LNCaP clone FGC (cell line): ENCODE measurements at regions not wholly inside any gene's neighbourhood (a gene's known extent, or its start where the extent isn't known, plus 50 kb on each side); places are given as distances from the start of the nearest gene placed in this dataset.

Experiments used
- DNase-seq: peaks from one replicate; pipeline ENCODE4 v3.0.0-alpha.2; 2011; ENCODE audit warnings: low read depth
- H3K4me3 ChIP-seq: 2 replicates; pipeline ENCODE4 v1.5.1; 2011; ENCODE audit warnings: mild to moderate bottlenecking, low read depth, low read length, control low read depth
- TF ChIP-seq, protein P1 (sequence below): IDR thresholded peaks from 2 replicates; pipeline ENCODE4 v1.5.1; 2012; ENCODE audit warnings: mild to moderate bottlenecking; ENCODE audit not compliant: control insufficient read depth, insufficient read depth; ENCODE audit errors: extremely low read depth

DNA sequence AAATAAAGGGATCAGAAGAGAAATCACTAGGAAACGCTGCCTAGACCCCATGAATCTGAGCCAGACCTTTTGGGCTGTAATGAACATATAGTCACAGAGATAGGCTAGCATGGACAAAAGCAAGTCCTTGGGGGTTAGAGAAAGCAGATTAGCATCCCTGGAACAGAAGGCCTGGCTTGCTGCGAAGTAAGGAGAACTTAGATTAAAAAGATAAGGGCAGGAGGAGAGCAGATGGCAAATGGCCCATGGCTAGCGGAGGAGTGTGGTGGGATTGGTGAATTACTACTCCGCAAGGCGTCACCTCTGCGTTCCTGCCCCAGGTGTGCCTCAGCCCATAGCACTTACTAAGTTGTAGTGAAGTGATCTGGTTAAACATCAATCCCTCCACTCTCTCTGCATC lies 92.3 kb upstream of the ZNF438 start:
- TF ChIP-seq, protein P1, sequence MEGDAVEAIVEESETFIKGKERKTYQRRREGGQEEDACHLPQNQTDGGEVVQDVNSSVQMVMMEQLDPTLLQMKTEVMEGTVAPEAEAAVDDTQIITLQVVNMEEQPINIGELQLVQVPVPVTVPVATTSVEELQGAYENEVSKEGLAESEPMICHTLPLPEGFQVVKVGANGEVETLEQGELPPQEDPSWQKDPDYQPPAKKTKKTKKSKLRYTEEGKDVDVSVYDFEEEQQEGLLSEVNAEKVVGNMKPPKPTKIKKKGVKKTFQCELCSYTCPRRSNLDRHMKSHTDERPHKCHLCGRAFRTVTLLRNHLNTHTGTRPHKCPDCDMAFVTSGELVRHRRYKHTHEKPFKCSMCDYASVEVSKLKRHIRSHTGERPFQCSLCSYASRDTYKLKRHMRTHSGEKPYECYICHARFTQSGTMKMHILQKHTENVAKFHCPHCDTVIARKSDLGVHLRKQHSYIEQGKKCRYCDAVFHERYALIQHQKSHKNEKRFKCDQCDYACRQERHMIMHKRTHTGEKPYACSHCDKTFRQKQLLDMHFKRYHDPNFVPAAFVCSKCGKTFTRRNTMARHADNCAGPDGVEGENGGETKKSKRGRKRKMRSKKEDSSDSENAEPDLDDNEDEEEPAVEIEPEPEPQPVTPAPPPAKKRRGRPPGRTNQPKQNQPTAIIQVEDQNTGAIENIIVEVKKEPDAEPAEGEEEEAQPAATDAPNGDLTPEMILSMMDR = no peak
- H3K4me3 ChIP-seq = no peak overlapping the region
- no peak for DNase-seq

DNA sequence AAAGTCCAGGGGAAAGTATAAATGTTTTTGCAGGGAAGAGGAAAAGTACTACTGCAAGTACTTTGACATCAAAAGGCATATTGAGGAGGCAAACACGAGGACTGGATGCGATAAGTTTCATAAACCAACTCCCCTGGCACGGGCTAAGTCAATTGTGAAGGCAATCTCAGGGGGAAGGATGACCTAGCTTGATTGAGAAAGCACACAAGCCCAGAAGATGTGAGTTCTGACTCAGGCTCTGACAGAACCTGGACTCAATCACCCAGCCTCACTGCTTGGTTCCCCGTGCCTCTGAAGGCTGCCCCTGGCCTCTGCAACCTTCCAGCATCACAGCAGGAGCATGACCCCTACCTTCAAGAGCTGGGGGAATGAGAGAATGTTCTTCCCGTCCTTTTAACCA lies 93.2 kb upstream of the ZNF438 start:
- TF ChIP-seq, protein P1 = no peak
- DNase-seq = no peak
- H3K4me3 ChIP-seq = no peak overlapping the region

DNA sequence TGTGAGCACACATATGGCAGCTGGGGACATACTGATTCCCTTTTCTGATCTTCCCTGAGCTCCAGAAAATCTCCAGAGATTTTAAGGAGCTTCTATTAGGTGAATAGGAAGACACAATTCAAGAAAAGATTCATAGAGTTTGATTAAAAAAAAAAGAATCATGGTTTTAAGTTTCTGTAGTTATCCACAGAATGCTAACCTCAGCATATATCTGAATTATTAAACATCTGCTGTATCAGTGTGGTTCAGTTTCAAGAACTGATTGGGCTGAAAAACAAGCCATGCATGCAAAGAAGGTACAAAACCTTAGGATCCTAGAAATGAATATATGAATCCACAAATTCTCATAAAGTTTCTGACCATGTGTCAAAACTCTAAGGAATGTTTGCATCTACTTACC lies 94.1 kb upstream of the ZNF438 start:
- DNase-seq = no peak
- TF ChIP-seq, protein P1 = no peak
- no peak overlapping the region for H3K4me3 ChIP-seq

DNA sequence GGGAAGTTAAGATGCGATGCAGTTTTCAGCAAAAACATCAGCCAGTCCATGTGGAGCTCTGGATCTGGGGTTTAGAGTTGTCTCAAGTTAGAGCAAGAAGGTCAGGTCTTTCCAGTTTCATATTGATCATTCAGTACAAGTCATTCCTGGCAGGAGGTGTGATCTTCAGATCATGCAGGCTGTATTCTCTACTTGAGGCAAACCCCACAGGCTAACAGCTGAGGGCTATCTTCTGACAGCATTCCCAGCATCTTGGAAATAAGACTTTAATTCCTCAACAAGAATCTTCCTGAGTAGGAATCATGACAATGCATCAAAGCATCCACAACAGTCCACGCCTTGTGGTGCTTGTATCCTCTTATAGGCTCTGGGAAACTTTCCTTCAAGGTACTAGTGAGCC lies 94.9 kb upstream of the ZNF438 start:
- H3K4me3 ChIP-seq = no peak overlapping the region
- TF ChIP-seq, protein P1 = no peak
- no peak for DNase-seq

DNA sequence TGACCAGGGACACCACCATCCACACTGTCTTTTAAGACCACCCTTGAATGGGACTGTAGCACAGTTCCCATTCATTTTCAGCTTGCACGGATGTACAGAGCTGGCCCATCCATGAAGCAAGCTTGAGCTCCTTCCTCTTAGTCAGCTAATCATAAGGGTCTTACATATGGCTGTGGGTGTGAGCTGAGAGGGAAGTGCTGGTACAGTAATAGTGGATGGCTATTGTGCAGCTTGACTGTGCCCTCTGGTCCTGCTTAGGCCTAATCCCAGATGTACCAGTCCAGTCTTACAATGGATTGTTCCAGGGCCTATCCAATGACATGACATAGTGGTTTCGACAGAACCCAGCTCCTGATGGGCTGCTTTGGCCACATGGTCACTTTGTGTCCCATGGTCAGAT lies 96.9 kb upstream of the ZNF438 start:
- TF ChIP-seq, protein P1 = no peak
- DNase-seq = no peak
- H3K4me3 ChIP-seq = no peak overlapping the region

DNA sequence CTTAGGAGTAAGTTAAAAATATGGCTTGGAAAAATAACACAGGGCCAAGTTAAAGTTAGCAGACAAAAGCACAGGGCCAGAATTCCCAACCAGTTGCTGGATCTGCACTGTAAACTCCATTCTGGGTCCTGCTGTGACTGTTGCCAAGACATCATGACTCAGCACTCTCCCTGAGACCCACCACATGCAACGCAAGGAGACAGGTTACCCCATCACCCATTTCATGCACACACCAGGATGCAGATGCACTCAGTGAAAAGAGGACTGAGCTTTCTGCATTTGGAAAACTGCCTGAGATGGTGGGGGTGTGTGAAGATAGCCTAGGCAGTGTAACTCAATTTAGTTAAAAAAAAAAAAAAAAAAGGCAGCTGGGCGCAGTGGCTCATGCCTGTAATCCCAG lies 97.6 kb upstream of the ZNF438 start:
- H3K4me3 ChIP-seq = no peak overlapping the region
- no peak for DNase-seq
- TF ChIP-seq, protein P1 = no peak

DNA sequence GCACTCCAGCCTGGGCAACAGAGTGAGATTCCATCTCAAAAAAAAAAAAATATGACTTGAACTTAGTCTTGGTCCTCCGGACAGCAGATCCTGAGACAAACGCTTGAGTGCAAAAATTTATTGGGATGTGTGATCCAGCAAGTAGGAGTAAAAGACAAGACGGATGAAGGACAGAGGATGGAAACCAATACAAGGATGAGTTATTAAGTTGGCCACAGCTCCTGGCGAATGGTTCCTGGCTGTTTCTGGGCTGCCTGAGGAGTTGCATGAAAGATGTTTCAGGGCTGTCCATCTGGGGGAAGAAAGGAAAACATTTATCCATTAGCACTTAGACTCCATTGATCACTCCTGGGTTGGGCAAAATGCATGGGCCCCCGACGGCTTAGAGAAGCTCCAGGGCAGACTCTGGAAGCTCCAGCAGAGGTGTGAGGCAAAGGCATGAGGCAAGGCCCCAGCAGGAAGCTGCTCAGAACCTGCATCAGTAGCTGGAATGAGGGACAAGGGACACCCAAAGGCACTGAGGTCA lies 98.3 kb upstream of the ZNF438 start:
- DNase-seq = no peak
- TF ChIP-seq, protein P1 = no peak

More for the DNA sequence above, 98.3 kb upstream of the ZNF438 start:
- no peak overlapping the region for H3K4me3 ChIP-seq
